DND-41 (cell line): ENCODE measurements at regions not wholly inside any gene's neighbourhood (a gene's known extent, or its start where the extent isn't known, plus 50 kb on each side); places are given as distances from the start of the nearest gene placed in this dataset.

Experiments
- EZH2 ChIP-seq: IDR thresholded peaks from 3 replicates; pipeline ENCODE4 v1.6.1; 2012; ENCODE audit warnings: borderline replicate concordance, low read depth, mild to moderate bottlenecking, moderate library complexity, low read length, inconsistent platforms; ENCODE audit not compliant: severe bottlenecking
- TF ChIP-seq, protein P1 (sequence below): IDR thresholded peaks from 2 replicates; pipeline ENCODE4 v1.5.1; 2012; ENCODE audit warnings: borderline replicate concordance, low read length, moderate library complexity, mild to moderate bottlenecking; ENCODE audit not compliant: poor library complexity, severe bottlenecking; ENCODE audit errors: extremely low read depth

DNA sequence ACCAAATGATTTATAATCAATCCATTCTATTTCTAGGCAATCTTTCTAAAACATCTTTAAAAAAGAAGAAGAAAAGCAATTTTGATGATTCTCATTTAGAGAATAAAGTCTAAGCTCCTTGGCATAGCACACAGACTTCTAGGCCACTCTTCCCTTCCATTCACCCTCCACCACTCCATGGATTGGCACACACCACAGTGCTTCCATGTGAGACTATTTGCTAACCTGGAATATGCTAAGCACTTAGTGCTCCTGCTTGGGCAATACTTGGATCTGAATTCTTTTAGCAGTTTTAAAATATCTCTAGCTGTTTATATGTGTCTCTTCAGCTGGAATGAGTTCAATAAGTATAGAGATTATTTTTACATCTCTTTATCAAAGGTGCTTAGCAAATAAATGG is 177.6 kb upstream of the FBXL7 start:
- TF ChIP-seq, protein P1, sequence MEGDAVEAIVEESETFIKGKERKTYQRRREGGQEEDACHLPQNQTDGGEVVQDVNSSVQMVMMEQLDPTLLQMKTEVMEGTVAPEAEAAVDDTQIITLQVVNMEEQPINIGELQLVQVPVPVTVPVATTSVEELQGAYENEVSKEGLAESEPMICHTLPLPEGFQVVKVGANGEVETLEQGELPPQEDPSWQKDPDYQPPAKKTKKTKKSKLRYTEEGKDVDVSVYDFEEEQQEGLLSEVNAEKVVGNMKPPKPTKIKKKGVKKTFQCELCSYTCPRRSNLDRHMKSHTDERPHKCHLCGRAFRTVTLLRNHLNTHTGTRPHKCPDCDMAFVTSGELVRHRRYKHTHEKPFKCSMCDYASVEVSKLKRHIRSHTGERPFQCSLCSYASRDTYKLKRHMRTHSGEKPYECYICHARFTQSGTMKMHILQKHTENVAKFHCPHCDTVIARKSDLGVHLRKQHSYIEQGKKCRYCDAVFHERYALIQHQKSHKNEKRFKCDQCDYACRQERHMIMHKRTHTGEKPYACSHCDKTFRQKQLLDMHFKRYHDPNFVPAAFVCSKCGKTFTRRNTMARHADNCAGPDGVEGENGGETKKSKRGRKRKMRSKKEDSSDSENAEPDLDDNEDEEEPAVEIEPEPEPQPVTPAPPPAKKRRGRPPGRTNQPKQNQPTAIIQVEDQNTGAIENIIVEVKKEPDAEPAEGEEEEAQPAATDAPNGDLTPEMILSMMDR = no peak
- TF ChIP-seq EZH2 = no peak
